GM19025 (cell line): ENCODE measurements at regions not wholly inside any gene's neighbourhood (a gene's known extent, or its start where the extent isn't known, plus 50 kb on each side); places are given as distances from the start of the nearest gene placed in this dataset.

Experiments used
- ATAC-seq: cut with Tn5 transposase; IDR thresholded peaks from one replicate; pipeline ENCODE4 v1.9.1; 2021; ENCODE audit warnings: mild to moderate bottlenecking, low read depth, moderate library complexity; ENCODE audit not compliant: unreplicated experiment

DNA sequence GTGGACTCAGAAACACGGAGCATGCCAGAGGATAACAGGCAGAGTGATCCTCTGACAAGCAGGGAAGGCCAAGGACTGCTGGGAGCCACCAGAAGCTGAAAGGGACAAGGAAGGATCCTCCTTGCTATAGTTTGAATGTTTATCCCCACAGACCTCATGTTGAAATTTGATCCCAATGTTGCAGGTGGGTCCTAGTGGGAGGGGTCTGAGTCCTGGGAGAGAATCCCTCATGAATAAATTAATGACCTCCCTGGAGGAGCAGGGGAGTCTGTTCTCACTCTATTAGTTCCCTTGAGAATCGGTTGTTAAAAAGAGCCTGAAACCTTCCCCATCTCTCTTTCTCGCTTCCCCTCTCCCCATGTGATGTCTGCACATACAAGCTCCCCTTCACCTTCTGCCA lies 124.4 kb downstream of the FBXO15 start:
- ATAC-seq: no peak

DNA sequence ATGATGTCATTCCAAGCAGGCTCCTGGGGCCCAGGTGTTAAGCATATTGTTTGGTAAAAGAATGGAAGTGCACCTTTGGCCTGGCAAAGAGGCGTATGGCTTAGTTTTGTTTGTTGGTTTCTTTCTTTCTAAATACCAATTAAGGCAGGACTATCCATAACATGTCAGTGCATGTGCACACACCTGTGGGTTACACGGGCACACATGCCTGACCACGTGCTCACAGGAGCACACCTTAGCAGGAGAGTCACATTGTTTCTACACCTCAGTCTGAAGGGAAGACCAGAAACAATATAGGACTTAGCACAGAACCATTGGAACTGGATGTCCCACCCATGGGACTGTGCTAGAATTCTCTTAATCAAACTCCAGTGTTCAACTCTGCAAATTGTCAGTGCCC lies 127.8 kb downstream of the FBXO15 start:
- ATAC-seq: no peak

DNA sequence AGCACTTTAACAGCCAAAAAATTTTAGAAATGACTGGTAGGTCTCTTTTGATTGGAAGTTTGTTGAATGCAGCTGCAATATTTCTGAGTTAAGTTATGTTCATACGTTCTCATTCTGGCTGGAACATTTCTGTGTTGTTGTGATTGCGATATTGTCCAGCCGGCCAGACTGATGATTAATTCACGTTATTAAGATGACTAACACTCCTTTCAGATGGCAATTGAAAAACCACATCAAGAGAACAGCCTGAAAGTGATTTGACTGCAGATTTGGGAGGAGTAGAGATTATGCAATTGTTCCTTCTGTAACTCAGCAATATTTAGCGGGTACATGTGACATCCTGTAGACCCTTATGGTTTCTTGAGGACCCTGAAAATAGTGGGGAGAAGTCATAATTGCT lies 133.7 kb downstream of the FBXO15 start:
- ATAC-seq: no peak

DNA sequence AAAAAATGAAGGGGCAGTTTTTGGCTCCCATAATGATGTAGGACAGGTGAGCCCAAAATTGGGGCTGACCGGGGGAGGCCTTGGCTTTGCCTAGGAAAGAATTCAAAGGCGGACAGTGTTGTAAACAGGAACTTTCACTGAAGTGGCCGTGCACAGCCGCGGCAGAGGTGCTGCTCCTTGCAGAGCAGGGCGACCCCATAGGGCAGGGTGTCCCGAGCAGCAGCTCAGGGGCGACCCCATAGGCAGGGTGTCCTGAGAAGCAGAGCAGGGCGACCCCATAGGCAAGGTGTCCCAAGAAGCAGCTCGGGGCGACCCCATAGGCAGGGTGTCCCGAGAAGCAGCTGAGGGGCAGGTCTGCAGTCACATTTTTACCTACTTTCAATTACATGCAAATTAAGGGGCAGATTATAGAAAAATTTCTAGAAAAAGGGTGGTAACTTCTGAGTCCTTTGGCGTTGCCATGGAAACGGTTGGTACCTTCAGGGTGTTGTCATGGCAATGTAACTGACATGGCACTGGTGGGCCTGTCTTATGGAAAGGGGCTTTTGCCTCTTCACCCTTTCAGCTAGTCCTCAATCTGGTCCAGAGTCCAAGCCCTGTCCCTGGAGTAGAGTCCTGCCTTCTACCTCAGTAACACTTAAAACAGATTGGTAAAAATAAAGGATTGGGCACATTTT lies 134.5 kb downstream of the FBXO15 start:
- no peak for ATAC-seq

DNA sequence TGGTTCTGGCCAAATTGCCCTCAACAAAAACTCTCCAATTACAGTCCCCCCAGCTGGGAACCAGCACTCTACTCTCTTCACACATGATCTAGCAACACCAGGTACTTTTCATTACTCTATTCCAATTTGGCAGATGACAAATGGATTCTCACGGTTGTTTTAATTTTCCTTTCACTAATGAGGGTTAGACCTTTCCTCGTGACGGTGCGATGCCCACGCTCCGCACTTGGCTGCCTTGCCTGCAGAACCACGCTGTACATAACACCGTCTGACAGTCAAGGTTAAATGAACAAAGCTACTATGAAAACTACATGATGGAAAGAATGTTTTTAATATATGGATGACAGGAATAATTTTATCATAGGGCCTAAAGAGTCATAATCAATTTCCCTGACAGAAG lies 141.5 kb downstream of the FBXO15 start:
- ATAC-seq: no peak

DNA sequence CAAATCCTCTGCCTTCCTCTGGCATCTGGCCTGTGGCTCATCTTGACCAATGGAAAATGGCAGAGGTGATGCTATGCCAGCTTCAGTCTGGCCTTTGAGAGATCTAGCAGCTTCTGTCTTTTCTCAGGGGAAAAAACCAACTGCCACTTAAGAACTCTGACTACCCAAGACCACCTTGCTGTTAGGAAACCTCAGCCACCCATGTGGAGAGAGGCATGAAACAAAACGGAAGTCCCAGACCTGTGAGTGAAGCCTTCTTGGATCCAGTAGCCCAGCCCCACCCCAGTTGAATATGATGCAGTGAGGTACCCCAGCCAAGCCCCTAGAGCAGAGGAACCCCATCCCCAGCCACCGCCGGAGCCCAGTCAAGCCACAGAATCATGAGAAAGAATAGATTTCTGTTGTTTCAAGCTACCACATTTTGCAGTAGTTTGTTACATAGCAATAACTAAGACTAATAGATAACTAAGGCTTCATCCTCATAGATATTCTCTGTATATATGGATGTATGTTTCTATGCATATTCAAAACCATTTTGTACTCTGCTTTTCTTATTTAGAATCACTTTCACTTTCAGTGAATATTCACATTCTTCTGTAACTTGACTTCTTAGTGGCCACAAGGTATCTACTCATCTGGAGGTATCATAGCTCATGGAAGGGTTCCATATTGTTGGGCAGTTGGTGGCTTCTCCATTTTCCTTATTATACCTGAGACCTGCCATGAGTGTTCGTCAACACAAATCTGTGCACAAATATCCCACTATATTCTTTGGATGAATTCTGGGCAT lies 142.1 kb downstream of the FBXO15 start:
- ATAC-seq: no peak

DNA sequence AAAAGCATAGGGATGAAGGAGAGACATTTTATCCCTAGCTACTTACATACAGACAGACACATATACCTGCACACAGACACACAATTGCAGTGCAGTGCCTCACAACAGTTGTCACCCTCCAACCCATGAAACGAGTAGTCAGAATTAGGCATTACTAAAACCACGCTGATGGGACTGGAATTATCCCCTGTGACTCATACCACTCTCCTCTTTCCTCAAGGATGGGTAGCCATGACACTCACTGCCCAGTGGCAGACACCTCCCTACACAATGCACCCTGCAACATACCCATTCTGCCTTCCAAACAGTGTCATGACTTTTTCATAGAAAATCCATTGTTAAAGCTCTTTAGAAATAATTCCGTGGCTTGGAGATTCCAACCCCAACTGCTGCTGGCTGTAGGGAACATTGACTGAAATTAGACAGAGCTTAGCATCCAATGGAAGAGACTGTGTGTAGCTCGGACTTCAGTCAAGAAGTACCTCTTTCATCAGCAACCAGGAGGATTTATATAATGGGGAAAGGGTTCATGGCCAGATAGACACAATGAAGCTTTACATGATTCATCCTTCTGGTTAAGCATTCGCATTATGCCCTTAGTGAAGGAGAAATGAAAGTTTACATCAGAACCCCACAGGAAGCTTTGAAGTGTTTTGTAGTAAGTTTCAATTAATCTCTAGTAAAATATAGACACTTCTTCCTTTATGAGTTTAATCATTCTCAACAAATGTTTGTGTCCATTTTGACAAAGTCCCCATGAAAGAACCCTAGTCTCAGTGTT lies 155.2 kb downstream of the FBXO15 start:
- ATAC-seq: no peak

DNA sequence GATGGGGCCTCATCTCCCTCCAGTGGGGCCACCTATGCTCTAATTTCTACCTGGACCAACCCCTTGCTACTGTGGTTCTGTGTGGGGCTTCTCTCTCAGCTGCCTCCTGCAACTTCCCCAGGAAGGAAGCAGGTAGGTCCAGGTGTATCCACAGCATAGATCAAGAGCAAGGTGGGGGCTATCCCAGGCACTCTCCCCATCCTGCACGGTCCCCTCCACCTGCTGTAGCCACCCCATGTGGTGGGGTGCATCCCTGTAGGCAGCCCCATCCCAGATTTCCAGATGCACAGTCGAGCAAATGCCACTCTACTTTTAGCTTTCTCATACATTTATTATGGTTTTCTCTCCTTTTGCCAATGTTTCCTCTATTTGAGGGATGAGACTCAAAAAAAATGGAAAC lies 156.1 kb downstream of the FBXO15 start:
- ATAC-seq: no peak

DNA sequence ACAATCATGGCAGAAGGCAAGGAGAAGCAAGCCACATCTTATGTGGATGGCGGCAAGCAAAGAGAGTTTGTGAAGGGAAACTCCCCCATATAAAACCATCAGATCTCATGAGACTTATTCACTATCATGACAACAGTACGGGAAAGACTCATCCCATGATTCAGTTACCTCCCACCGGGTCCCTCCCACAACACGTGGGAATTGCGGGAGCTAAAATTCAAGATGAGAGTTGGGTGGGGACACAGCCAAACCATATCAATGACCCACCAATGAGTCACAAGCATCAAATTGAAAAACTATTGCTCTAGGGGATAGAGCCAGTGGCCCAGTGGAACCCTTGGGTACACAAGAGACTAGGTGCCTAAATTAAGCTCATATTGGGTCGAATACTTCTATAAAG lies 157.4 kb downstream of the FBXO15 start:
- ATAC-seq: no peak

DNA sequence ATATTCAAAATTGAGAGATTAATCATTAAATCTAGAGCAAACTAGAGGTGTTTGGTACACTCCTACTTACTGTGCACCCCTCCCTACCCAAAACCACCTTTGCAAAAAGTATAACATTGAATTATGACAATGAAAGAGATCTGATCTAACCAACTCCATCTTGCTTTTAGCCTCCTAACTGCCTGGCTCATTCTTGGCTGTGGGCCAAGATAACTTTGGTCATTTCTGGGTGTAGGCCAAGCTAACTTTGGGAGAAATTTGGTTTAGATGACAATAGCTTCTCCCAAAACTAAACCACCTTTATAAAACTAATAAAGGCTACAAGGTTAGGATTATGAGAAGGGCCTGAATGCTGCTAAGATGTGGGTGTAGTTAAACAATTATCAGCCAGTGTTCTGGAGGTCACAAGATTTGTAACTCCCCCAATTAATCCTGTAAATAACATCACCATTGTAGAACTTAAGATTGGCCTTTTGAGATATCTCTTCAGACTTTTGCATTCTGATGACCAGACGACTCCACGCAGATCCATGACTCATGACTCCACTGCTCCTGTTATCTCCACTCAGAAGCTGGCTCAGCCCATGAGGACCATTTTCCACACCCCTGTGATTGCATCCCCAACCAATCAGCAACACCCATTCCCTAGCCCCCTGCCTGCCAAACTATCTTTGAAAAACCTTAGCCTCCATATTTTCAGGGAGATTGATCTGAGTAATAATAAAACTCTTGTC lies 160.2 kb downstream of the FBXO15 start:
- no peak for ATAC-seq

DNA sequence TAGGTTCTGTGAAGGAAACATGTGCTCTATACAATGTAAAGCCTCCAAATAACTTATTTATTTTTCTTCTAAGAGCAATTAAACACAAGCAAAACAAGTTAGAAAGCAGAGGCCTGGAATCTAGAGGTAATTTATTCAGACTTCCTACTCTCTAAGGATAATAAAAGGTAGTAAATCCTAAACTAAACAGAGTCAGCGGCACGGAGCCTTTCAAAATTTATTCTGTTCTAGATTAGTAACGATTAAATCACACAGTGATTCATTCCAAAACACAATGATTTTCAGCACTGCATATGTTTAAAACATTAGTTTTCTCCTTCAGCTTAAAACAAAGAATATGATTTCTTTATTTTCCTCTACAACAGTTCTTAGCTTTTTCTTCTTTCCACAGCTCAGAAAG lies 160.9 kb downstream of the FBXO15 start:
- no peak for ATAC-seq

DNA sequence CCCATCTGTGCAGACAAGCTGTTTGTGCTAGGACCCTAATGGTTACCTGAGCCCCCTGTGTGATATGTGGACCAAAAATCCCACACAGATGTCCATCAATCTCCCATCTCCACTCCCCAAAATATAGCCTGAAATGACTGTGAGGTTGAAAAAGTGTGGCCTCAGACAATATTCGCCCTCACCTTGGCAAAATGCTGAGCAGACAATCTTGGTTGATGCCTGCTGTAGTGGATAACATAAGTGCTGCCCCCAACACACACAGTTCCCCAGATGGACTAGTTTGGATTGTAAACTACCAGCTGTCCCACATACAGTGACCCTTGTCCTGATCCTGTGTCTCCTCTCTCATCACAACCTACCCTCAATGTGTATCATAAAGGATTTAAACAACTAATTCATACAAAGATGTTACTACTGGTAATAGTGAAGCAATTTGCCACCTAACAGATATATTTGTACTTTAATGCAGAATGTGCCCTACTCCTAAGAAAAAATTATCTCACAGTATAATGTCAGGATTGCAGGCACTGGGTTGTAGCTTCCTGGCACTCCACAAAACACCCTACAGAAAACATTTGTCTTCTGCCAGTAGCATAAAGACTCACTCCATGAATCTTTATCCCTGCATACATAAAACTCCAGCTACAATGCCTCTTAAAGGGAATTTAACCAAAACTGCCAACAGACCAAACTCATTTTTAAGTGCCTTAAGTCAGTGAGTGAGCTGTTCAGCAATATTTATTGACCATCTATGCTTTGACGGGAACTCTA lies 161.6 kb downstream of the FBXO15 start:
- no peak for ATAC-seq

DNA sequence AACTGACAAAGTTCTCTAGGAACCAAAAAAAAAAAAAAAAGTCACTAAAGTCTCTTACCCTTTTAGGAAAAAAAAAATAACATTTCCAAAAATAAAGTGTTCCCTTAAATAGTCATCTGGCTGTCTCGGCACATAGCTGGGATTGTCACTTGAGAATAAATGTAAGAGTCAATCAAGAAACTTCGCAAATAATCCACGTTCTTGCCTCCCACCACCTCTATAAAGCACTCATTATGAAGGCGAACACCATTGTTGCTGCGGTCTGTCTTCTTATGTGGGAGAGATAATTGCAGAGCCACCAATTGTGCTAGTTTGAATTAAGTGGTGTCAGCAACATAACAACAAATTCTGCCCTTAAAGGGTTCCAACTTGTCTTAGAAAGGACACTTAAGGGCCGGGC lies 163.7 kb downstream of the FBXO15 start:
- no peak for ATAC-seq

DNA sequence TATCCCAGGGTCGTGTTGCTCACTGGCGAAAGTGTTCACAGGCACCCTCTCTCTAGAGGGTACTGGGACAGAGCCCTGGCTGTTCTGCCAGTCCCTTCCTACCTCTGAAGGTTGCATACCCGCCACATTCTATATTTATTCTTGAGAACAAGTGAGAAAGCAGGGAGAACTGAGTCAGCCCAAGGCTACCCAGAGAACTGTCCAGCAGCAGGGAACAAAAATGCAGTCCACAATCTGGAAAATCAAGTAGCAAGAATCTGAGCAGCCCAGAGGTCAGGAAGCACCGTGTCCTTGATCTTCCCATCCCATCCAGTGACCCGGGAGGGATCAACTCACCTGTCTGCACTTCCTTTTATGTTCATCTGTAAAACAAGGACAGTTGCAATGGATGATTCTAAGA lies 164.1 kb downstream of the FBXO15 start:
- ATAC-seq: no peak

DNA sequence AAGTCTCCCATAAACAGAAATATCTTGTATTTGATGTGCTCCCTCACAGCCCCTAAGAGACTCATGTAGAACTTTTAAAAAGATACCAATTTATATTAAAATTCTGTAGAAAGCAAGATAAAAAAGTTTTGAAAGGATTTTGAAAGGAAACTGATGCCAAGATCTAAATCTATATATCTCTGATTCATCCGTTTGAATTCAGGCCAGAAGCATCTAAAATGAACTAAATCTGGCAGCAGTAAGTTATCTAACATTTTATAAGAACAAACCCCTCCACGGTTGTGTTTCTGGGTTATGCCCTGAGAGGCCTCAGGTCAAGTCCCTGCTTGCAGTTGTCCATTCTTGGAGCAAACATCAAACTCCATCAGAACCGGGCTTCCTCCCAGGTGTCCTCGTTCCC lies 165.8 kb downstream of the FBXO15 start:
- ATAC-seq: no peak

DNA sequence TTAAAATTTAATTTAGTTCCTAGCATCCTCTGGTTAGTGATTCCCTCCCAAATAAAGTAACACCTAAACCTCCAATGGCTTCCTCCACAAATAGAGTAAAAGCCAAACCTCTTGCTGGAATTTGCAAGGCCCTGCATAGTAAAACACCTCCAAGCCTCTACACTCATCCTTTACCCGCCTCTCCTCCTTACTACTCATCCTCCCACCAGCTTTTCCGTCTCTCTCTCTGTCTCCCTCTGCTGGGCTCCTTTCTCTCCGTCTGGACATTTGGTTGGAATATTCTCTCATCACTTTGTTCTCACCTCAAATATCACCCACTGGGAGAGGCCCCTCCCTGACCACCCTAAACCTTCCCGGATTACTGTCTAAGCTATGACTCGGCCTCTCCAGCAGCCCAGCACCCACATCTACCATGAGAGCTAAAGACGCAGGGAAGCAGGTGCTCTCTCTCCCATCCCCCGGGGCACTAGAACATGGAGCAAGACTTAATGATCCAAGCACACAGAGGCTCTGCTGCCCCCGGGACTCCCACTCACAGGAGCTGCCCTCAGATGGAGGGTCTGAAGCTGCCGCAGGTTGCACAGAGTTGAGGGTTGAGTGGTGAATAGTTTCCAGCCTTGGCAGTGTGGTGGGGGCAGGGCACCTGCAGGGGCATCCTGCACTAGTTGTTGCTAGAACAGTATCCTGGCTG lies 167.2 kb downstream of the FBXO15 start:
- no peak for ATAC-seq

DNA sequence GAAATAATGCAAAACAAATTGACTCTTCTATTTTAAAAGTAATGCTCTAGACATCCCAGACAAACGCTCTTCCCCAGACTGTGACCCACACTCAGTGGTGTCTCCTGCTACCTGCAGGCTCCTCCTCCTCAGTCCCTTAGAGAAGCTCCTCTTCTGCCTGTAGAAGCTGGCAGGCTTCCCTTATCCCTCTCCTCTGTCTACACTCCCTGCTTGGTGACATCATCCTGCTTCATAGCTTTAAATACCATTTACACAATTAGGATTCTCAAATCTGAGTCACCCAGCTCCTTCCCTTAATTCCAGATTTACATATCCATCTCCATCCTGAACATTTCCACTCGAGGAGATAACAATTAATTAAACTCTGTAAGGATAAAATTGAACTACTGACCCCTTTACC lies 167.9 kb downstream of the FBXO15 start:
- no peak for ATAC-seq

DNA sequence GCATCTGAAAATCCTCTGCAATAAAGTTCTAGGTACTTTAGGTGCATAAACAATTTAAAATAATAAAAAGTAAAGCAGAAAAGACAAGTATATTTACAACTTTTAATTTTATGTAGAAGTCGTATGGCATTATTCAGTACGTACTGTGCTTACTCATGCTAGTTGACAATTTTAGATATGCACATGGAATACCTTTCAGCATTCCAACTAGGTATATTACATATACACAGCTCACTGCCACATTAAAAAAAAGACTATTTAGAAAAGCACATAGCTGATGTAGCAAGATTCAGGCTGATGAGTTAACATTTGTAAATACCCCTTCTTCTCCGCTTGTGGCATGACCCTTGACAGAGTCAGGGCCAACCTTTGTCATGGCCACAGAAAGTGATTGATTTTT lies 171.2 kb downstream of the FBXO15 start:
- no peak for ATAC-seq

DNA sequence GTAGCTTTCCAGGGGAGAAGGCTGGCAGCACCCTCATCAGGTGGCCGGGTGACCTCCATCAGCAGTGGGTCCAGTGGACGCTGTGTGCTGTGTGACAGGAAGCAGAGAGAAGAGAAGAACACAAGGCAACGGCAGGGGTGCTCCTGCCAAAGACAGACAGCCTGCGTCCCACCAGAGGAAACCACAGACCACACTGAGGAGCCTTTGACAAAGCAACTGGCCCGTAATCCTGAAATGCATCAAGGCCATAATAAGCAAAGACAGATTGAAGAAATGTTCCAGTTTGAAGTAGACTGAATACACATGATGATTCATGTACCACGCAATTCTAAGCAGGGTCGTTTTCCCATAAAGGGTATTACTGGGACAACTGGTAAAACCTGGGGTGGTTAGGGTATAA lies 172.4 kb downstream of the FBXO15 start:
- no peak for ATAC-seq

DNA sequence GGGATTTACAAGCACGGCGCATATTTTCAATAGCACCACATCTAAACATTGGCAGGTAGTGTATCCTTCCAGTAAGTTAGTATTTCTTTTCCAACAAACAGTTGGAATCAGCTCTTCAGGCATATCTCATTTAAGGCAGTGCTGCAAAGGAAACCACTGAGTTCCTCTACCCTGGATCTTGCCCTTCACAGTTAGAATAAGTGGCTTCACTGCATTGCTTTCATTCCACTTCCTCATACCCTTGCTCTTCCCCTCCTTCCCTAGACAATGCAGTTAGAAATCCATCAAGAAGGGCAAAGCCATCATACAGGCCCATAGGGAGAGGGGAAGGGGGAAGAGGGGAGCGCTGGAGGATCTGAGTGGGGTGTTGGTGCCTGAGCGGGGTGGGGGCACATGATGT lies 173.7 kb downstream of the FBXO15 start:
- ATAC-seq: no peak
